Colonic mucosa (tissue), 4 donors: ENCODE measurements at regions not wholly inside any gene's neighbourhood (a gene's known extent, or its start where the extent isn't known, plus 50 kb on each side); places are given as distances from the start of the nearest gene placed in this dataset.
"Not testable (repeated sequence)": the region's sequence is repeated elsewhere in the genome, so short reads cannot be mapped to it uniquely, and the experiment has no call there.

ENCODE experiments used
- DNase-seq: peaks from one replicate; pipeline ENCODE4 v3.0.0-alpha.2; 2020
- H3K27ac ChIP-seq: fragments of 200-600 bp; one replicate; pipeline ENCODE4 v1.8.0; 2021
- H3K27me3 ChIP-seq: fragments of 200-600 bp; one replicate; pipeline ENCODE4 v1.8.0; 2021
- H3K36me3 ChIP-seq: fragments of 200-600 bp; one replicate; pipeline ENCODE4 v1.8.0; 2021
- H3K4me1 ChIP-seq: fragments of 200-600 bp; one replicate; pipeline ENCODE4 v1.8.0; 2021; ENCODE audit warnings: mild to moderate bottlenecking
- H3K4me3 ChIP-seq: fragments of 200-600 bp; one replicate; pipeline ENCODE4 v1.8.0; 2021
- H3K9ac ChIP-seq, 2 donors: one replicate each; pipeline ENCODE4 v1.7.0; 2013; ENCODE audit warnings: control low read depth in 2 of 2, low read depth in 2 of 2, low read length in 2 of 2
- H3K9me3 ChIP-seq: fragments of 200-600 bp; one replicate; pipeline ENCODE4 v1.8.0; 2021
- intact Hi-C: fragments of 100-400 bp; cut with DNase I; formaldehyde crosslinking; loops from one replicate; pipeline ENCODE4 v1.14.1; 2022
- TF ChIP-seq, protein P1 (sequence below): fragments of 200-600 bp; IDR thresholded peaks from one replicate; pipeline ENCODE4 v1.8.0; 2022; ENCODE audit warnings: antibody characterized with exemption, mild to moderate bottlenecking
- donor health status: healthy.
- donor health status: DM: no; HTN: no; CAD: no.
- donor health status: DM: no; HTN: no; CAD: no.

DNA sequence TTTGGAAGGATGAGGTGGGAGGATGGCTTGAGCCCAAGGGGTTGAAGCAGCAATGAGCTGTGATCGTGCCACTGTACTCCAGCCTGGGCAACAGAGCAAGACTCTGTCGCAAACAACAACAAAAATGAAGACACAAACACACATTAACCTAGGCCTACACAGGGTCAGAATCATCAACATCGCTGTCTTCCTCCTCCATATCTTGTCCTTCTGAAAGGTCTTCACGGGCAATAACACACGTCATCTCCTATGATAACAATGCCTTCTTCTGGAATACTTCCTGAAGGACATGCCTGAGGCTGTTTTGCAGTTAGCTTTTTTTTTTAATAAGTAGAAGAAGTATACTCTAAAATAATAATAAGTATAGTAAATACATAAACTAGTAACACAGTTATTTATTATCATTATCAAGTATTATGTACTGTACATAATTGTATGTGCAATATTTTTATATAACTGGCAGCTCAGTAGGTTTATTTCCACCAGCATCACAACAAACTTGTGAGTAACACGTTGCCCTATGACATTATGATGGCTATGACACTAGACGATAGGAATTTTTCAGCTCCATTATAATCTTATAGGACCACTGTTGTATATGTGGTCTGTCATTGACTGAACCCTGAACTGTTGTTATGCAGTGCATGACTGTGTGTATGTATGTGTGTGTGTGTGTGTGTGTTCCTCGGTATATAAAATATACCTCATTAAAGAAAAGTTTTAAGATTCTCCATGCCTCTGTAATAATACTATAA lies 69.2 kb upstream of the MAML3 start:
- Histone ChIP-seq H3K36me3 (no peaks in the 10 kb centered on the region), H3K27ac (no peak overlapping the region), H3K9ac (no peak overlapping the region), H3K4me3 (no peak overlapping the region), H3K9me3 (no peaks in the 10 kb centered on the region), H3K4me1 (no peaks in the 10 kb centered on the region), H3K27me3 (no peaks in the 10 kb centered on the region)
- no peak for DNase-seq
- intact Hi-C loops = no loop called here
- TF ChIP-seq, protein P1, sequence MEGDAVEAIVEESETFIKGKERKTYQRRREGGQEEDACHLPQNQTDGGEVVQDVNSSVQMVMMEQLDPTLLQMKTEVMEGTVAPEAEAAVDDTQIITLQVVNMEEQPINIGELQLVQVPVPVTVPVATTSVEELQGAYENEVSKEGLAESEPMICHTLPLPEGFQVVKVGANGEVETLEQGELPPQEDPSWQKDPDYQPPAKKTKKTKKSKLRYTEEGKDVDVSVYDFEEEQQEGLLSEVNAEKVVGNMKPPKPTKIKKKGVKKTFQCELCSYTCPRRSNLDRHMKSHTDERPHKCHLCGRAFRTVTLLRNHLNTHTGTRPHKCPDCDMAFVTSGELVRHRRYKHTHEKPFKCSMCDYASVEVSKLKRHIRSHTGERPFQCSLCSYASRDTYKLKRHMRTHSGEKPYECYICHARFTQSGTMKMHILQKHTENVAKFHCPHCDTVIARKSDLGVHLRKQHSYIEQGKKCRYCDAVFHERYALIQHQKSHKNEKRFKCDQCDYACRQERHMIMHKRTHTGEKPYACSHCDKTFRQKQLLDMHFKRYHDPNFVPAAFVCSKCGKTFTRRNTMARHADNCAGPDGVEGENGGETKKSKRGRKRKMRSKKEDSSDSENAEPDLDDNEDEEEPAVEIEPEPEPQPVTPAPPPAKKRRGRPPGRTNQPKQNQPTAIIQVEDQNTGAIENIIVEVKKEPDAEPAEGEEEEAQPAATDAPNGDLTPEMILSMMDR = no peak

DNA sequence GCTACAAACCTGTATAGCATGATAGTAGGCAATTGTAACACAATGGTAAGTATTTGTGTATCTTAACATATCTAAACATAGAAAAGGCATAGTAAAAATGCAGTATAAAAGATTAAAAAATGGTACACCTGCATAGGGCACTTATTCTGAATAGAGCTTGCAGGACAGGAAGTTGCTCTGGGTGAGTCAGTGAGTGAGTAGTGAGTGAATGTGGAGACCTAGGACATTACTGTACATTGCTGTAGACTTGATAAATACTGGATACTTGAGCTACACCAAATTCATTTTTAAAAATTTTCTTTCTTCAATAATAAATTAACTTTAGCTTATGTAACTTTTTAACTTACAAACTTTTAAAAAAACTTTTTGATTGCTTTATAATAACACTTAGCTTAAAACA lies 68.2 kb upstream of the MAML3 start:
- Histone ChIP-seq H3K9ac (no peak overlapping the region), H3K27ac (no peak overlapping the region), H3K27me3 (no peaks in the 10 kb centered on the region), H3K9me3 (no peaks in the 10 kb centered on the region), H3K36me3 (no peaks in the 10 kb centered on the region), H3K4me1 (no peaks in the 10 kb centered on the region), H3K4me3 (no peak overlapping the region)
- TF ChIP-seq, protein P1 = no peak
- DNase-seq = no peak
- intact Hi-C loops = no loop called here

DNA sequence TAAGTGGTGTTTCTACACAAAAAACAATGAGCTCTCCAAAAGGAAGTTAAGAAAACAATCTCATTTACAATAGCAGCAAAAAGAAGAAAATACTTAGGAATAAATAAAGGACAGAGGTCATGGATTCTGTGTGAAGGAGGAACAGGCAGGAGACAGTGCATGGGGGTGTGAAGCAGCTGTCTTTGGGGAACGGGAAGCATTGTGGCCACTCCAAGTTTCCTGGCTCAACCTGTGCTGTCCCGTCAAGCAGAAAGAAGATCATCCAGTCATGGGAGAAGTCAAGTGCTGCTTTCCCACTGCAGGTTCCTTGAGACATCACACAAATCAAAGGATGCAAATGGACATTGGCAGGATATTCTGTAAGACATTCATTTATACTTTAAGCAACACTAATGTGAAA lies 66.1 kb upstream of the MAML3 start:
- no peaks in the 10 kb centered on the region for H3K9me3 ChIP-seq
- no peak overlapping the region for H3K4me3 ChIP-seq
- DNase-seq = no peak
- no peak overlapping the region for H3K27ac ChIP-seq
- TF ChIP-seq, protein P1 = no peak
- intact Hi-C loops = no loop called here
- no peaks in the 10 kb centered on the region for H3K36me3 ChIP-seq
- H3K4me1 ChIP-seq = no peaks in the 10 kb centered on the region
- no peak overlapping the region for H3K9ac ChIP-seq
- H3K27me3 ChIP-seq = no peaks in the 10 kb centered on the region

DNA sequence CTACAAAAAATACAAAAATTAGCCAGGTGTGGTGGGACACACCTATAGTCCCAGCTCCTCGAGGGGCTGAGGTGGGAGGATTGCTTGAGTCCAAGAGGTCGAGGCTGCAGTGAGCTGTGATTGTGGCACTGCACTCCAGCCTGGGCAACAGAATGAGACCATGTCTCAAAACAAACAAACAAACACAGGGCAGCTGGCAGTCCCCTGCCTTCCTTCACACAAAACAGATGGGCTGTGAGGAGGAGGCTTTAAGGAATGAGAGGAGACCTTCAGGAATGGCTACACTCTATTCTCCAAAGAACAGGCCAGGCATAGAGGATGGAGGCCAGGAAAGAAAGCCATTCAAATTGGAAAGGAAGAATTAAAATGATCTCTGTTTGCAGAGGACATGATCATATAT lies 65.6 kb upstream of the MAML3 start:
- no peaks in the 10 kb centered on the region for H3K36me3 ChIP-seq
- H3K27ac ChIP-seq = no peak overlapping the region
- H3K4me1 ChIP-seq = no peaks in the 10 kb centered on the region
- no peak overlapping the region for H3K4me3 ChIP-seq
- no peaks in the 10 kb centered on the region for H3K9me3 ChIP-seq
- TF ChIP-seq, protein P1 = no peak
- no peak overlapping the region for H3K9ac ChIP-seq
- intact Hi-C loops = no loop called here
- DNase-seq = no peak
- no peaks in the 10 kb centered on the region for H3K27me3 ChIP-seq

DNA sequence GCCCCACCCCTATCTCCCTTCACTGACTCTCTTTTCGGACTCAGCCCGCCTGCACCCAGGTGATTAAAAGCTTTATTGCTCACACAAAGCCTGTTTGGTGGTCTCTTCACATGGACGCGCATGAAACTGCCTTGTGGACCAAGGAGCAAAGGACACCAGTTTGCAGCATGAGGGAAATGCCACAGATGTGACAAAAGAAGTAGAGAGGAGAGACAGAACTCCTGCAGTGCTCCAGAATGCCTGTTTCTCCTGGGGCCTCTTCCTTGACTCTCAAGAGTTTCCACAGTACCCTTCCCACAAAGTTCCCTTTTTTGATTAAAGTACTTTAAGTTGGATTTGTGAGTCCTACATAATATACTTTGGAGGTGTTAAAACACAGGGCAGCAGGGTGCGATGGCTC lies 65.1 kb upstream of the MAML3 start:
- H3K27me3 ChIP-seq, H3K9me3 ChIP-seq, H3K9ac ChIP-seq, H3K36me3 ChIP-seq, intact Hi-C loops, DNase-seq, H3K4me3 ChIP-seq, H3K4me1 ChIP-seq, H3K27ac ChIP-seq: not testable (repeated sequence)

DNA sequence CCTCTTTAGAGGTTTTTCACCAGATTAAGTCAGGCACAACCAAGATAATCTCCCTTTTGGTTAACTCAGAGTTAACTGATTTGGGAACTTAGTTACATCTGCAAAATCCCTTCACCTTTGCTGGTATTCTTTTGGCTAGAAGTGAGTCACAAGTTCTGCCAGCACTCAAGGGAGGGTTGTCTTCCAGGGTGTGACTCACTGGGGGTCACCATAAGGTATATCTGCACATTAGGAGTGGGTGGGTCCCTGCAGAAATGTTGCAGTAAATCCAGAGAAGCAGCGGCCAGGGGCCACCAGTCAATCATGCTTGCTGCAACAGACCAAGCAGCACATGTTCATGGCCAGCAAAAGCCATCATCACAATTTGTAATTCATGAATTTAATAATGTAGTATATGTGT lies 59.8 kb upstream of the MAML3 start:
- Histone ChIP-seq H3K4me1 (no peaks in the 10 kb centered on the region), H3K9me3 (no peaks in the 10 kb centered on the region), H3K27me3 (no peaks in the 10 kb centered on the region), H3K36me3 (no peaks in the 10 kb centered on the region), H3K27ac (peak overlapping the region; percentile 84), H3K9ac (peak overlapping the region in 1 of 2 donors; percentile 67), H3K4me3 (no peak overlapping the region)
- intact Hi-C loops = no loop called here
- DNase-seq = no peak
- TF ChIP-seq, protein P1 = no peak
